ENCODE measurements at regions not wholly inside any gene's neighbourhood (a gene's known extent, or its start where the extent isn't known, plus 50 kb on each side); places are given as distances from the start of the nearest gene placed in this dataset.

DNA sequence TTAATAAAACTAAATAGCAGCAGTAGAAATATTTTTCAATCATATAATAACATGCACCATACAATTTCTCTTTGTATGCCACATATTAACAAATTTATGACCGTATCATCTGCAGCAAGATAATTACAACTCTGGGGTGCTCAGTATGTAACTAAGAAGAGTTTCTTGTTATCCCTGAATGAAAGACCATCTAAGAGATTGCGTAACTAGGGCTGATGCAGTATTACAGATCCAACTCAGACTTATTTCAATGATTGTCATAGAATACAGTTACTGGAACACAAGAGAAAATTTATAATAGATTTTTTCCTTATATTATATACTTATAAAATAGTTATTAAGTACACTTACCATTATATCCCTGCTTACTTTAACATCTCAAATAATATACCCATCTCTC is 305.1 kb downstream of the SLITRK1 start:
- Histone ChIP-seq H3K9me1 (replicated peaks; ENCODE audit: control insufficient read depth, extremely low read depth, insufficient read depth, low read length) (no peaks in the 10 kb centered on the region), H3K27ac (ENCODE audit: insufficient read depth, low read depth, low read length) (no peak overlapping the region), H2AFZ (ENCODE audit: low read depth, low read length) (no peak overlapping the region), H3K4me2 (ENCODE audit: insufficient read depth, low read length) (no peak overlapping the region), H3K9ac (replicated peaks; ENCODE audit: extremely low read depth, insufficient read depth, low read length) (no peak overlapping the region), H3K36me3 (ENCODE audit: control insufficient read depth in 2 of 2, extremely low read depth in 1 of 2, insufficient read depth in 2 of 2, low read length in 2 of 2) (no peaks in the 10 kb centered on the region), H3K9me3 (replicated peaks; ENCODE audit: control insufficient read depth, insufficient read depth, low read length) (peaks cover 3% of the 10 kb centered on the region), H3K4me1 (ENCODE audit: control insufficient read depth, extremely low read depth, insufficient read depth, low read length) (no peaks in the 10 kb centered on the region), H4K20me1 (replicated peaks; ENCODE audit: control insufficient read depth, extremely low read depth, insufficient read depth, low read length) (no peaks in the 10 kb centered on the region), H3K4me3 (replicated peaks in 1 of 3; ENCODE audit: insufficient read depth in 1 of 3, low read depth in 1 of 3, low read length in 3 of 3) (no peak overlapping the region), H3K27me3 (ENCODE audit: control insufficient read depth in 2 of 2, insufficient read depth in 2 of 2, low read length in 2 of 2) (no peaks in the 10 kb centered on the region), H3K79me2 (ENCODE audit: control insufficient read depth, insufficient read depth, low read length) (no peaks in the 10 kb centered on the region)
- ChIA-PET CTCF (no interaction called here), POLR2A (no interaction called here)
- TF ChIP-seq GATA2 (IDR thresholded peaks at IDR 0.05; ENCODE audit: insufficient read depth, insufficient read length, low read depth, low read length) (no peak), EZH2 (IDR thresholded peaks at IDR 0.05; ENCODE audit: borderline replicate concordance, low read depth, low read length, severe bottlenecking) (no peak), POLR2A (IDR thresholded peaks at IDR 0.05; ENCODE audit: low read depth, low read length) (no peak), MYC (IDR thresholded peaks at IDR 0.05; ENCODE audit: low read depth, low read length) (no peak)
- FAIRE-seq = no peak
- BruUV-seq (replicated peaks) = no TSS peak
- DNase-seq (ENCODE audit: low read depth, low spot score) = no peak
- dilution Hi-C loops (cut with MboI; ENCODE audit: extremely low pct_ligation_motif_present, low sequenced_read_pairs) = no loop called here
- intact Hi-C loops (cut with micrococcal nuclease) = no loop called here

DNA sequence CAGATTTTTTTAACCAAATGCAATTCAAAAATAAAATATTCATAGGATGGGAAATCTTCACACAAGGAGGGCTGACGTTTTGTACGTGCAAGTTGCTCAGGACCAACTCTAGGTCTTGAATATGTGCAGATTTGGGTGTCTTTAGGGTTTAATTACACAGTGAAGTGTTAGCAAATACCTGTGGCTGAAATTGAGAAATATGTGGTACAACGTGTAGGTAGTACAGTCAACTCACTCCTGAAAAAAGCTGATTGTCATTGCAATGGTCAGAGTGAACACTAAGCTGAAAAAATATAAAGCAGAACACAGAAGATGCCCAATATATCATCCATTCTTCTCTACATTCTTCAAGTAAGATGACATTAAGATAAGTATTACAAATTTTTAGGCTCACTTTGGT is 314.3 kb downstream of the SLITRK1 start:
- dilution Hi-C loops (cut with MboI; ENCODE audit: extremely low pct_ligation_motif_present, low sequenced_read_pairs) = no loop called here
- BruUV-seq (replicated peaks) = no TSS peak

More for the DNA sequence above, 314.3 kb downstream of the SLITRK1 start:
- ChIA-PET CTCF (no interaction called here), POLR2A (no interaction called here)
- no peaks in the 10 kb centered on the region for H4K20me1 ChIP-seq (replicated peaks; ENCODE audit: control insufficient read depth, extremely low read depth, insufficient read depth, low read length)
- H3K9ac ChIP-seq (replicated peaks; ENCODE audit: extremely low read depth, insufficient read depth, low read length) = no peak overlapping the region
- no peaks in the 10 kb centered on the region for H3K9me1 ChIP-seq (replicated peaks; ENCODE audit: control insufficient read depth, extremely low read depth, insufficient read depth, low read length)
- no peaks in the 10 kb centered on the region for H3K27me3 ChIP-seq (ENCODE audit: control insufficient read depth in 2 of 2, insufficient read depth in 2 of 2, low read length in 2 of 2)
- TF ChIP-seq, protein P1, sequence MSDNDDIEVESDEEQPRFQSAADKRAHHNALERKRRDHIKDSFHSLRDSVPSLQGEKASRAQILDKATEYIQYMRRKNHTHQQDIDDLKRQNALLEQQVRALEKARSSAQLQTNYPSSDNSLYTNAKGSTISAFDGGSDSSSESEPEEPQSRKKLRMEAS (IDR thresholded peaks at IDR 0.05; ENCODE audit: insufficient read depth, insufficient read length) = no peak
- TF ChIP-seq GATA2 (IDR thresholded peaks at IDR 0.05; ENCODE audit: insufficient read depth, insufficient read length, low read depth, low read length) (no peak), POLR2AphosphoS5 (IDR thresholded peaks at IDR 0.05; ENCODE audit: insufficient read depth, low read depth, low read length) (no peak), JUN (IDR thresholded peaks at IDR 0.05; ENCODE audit: borderline replicate concordance, insufficient read depth, insufficient read length, low read depth) (no peak), EZH2 (IDR thresholded peaks at IDR 0.05; ENCODE audit: borderline replicate concordance, low read depth, low read length, severe bottlenecking) (no peak), FOS (IDR thresholded peaks at IDR 0.05; ENCODE audit: borderline replicate concordance, insufficient read depth, low read length) (no peak), POLR2A (IDR thresholded peaks at IDR 0.05; ENCODE audit: low read depth, low read length) (no peak), MYC (IDR thresholded peaks at IDR 0.05; ENCODE audit: low read depth, low read length) (no peak)
- TF ChIP-seq, protein P2, sequence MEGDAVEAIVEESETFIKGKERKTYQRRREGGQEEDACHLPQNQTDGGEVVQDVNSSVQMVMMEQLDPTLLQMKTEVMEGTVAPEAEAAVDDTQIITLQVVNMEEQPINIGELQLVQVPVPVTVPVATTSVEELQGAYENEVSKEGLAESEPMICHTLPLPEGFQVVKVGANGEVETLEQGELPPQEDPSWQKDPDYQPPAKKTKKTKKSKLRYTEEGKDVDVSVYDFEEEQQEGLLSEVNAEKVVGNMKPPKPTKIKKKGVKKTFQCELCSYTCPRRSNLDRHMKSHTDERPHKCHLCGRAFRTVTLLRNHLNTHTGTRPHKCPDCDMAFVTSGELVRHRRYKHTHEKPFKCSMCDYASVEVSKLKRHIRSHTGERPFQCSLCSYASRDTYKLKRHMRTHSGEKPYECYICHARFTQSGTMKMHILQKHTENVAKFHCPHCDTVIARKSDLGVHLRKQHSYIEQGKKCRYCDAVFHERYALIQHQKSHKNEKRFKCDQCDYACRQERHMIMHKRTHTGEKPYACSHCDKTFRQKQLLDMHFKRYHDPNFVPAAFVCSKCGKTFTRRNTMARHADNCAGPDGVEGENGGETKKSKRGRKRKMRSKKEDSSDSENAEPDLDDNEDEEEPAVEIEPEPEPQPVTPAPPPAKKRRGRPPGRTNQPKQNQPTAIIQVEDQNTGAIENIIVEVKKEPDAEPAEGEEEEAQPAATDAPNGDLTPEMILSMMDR (IDR thresholded peaks at IDR 0.05; ENCODE audit: extremely low read depth in 1 of 2, insufficient read depth in 1 of 2, low read depth in 1 of 2, low read length in 2 of 2) = no peak
- no peak for FAIRE-seq
- no peak overlapping the region for H3K4me3 ChIP-seq (replicated peaks in 1 of 3; ENCODE audit: insufficient read depth in 1 of 3, low read depth in 1 of 3, low read length in 3 of 3)
- H2AFZ ChIP-seq (ENCODE audit: low read depth, low read length) = no peak overlapping the region
- intact Hi-C loops (cut with micrococcal nuclease) = no loop called here
- no peaks in the 10 kb centered on the region for H3K4me1 ChIP-seq (ENCODE audit: control insufficient read depth, extremely low read depth, insufficient read depth, low read length)
- H3K27ac ChIP-seq (ENCODE audit: insufficient read depth, low read depth, low read length) = no peak overlapping the region
- no peaks in the 10 kb centered on the region for H3K36me3 ChIP-seq (ENCODE audit: control insufficient read depth in 2 of 2, extremely low read depth in 1 of 2, insufficient read depth in 2 of 2, low read length in 2 of 2)
- no peak overlapping the region for H3K4me2 ChIP-seq (ENCODE audit: insufficient read depth, low read length)
- no peak for DNase-seq (ENCODE audit: low read depth, low spot score)
- H3K9me3 ChIP-seq (replicated peaks; ENCODE audit: control insufficient read depth, insufficient read depth, low read length) = peaks cover 2% of the 10 kb centered on the region
- H3K79me2 ChIP-seq (ENCODE audit: control insufficient read depth, insufficient read depth, low read length) = no peaks in the 10 kb centered on the region

Measured in endothelial cell of umbilical vein (primary cell).